ENCODE measurements at regions not wholly inside any gene's neighbourhood (a gene's known extent, or its start where the extent isn't known, plus 50 kb on each side); places are given as distances from the start of the nearest gene placed in this dataset.
"Not testable (repeated sequence)": the region's sequence is repeated elsewhere in the genome, so short reads cannot be mapped to it uniquely, and the experiment has no call there.

GRCh38 chr2:77652499-77652898 lies 130.3 kb upstream of the LRRTM4 start:
- Mint-ChIP-seq H3K36me3 (no peaks in the 10 kb centered on the region), H3K27ac (no peak overlapping the region), H3K4me3 (no peak overlapping the region), H3K4me1 (no peaks in the 10 kb centered on the region), H3K9me3 (ENCODE audit: low read depth) (peaks cover 6% of the 10 kb centered on the region), H3K27me3 (no peaks in the 10 kb centered on the region)
- DNase-seq (no peak), ATAC-seq (no peak)
- CTCF ChIA-PET = no interaction called here

GRCh38 chr2:77664491-77664890 lies 142.3 kb upstream of the LRRTM4 start:
- DNase-seq = no peak
- H3K27ac Mint-ChIP-seq = no peak overlapping the region
- H3K36me3 Mint-ChIP-seq = no peaks in the 10 kb centered on the region
- peaks cover 5% of the 10 kb centered on the region for H3K9me3 Mint-ChIP-seq (ENCODE audit: low read depth)
- no peak overlapping the region for H3K4me3 Mint-ChIP-seq
- no peaks in the 10 kb centered on the region for H3K27me3 Mint-ChIP-seq
- ATAC-seq = no peak
- no peaks in the 10 kb centered on the region for H3K4me1 Mint-ChIP-seq
- CTCF ChIA-PET = no interaction called here

GRCh38 chr2:77666251-77666980 lies 144.2 kb upstream of the LRRTM4 start:
- Mint-ChIP-seq H3K4me1 (no peaks in the 10 kb centered on the region), H3K36me3 (no peaks in the 10 kb centered on the region), H3K9me3 (ENCODE audit: low read depth) (peaks cover 3% of the 10 kb centered on the region), H3K27me3 (no peaks in the 10 kb centered on the region), H3K4me3 (no peak overlapping the region), H3K27ac (no peak overlapping the region)
- ATAC-seq (no peak), DNase-seq (no peak)
- CTCF ChIA-PET = no interaction called here

- DNase-seq; H3K4me1 Mint-ChIP-seq; H3K9me3 Mint-ChIP-seq (ENCODE audit: low read depth); H3K36me3 Mint-ChIP-seq; H3K4me3 Mint-ChIP-seq; H3K27me3 Mint-ChIP-seq; CTCF ChIA-PET; H3K27ac Mint-ChIP-seq; ATAC-seq: not testable (repeated sequence)
Observed at GRCh38 chr2:77684543-77685319, 162.6 kb upstream of the LRRTM4 start.

- CTCF ChIA-PET = no interaction called here
- H3K4me3 Mint-ChIP-seq = no peak overlapping the region
- H3K4me1 Mint-ChIP-seq = no peaks in the 10 kb centered on the region
- no peaks in the 10 kb centered on the region for H3K36me3 Mint-ChIP-seq
- H3K27ac Mint-ChIP-seq = no peak overlapping the region
- DNase-seq = no peak
- no peak for ATAC-seq
- no peaks in the 10 kb centered on the region for H3K9me3 Mint-ChIP-seq (ENCODE audit: low read depth)
- H3K27me3 Mint-ChIP-seq = no peaks in the 10 kb centered on the region
Observed at GRCh38 chr2:77712601-77713000, 190.4 kb upstream of the LRRTM4 start.

GRCh38 chr2:77713412-77713811 lies 191.2 kb upstream of the LRRTM4 start:
- CTCF ChIA-PET = no interaction called here
- H3K27ac Mint-ChIP-seq = no peak overlapping the region
- no peaks in the 10 kb centered on the region for H3K9me3 Mint-ChIP-seq (ENCODE audit: low read depth)
- DNase-seq = no peak
- no peak for ATAC-seq
- H3K4me1 Mint-ChIP-seq = no peaks in the 10 kb centered on the region
- no peak overlapping the region for H3K4me3 Mint-ChIP-seq
- no peaks in the 10 kb centered on the region for H3K27me3 Mint-ChIP-seq
- no peaks in the 10 kb centered on the region for H3K36me3 Mint-ChIP-seq

GRCh38 chr2:77720115-77720514 lies 197.9 kb upstream of the LRRTM4 start:
- CTCF ChIA-PET = no interaction called here
- ATAC-seq (no peak), DNase-seq (no peak)
- Mint-ChIP-seq H3K4me1 (no peaks in the 10 kb centered on the region), H3K36me3 (no peaks in the 10 kb centered on the region), H3K9me3 (ENCODE audit: low read depth) (peaks cover 9% of the 10 kb centered on the region), H3K4me3 (no peak overlapping the region), H3K27ac (no peak overlapping the region), H3K27me3 (no peaks in the 10 kb centered on the region)

GRCh38 chr2:77721593-77721992 lies 199.4 kb upstream of the LRRTM4 start:
- Mint-ChIP-seq H3K36me3 (no peaks in the 10 kb centered on the region), H3K27ac (no peak overlapping the region), H3K4me3 (no peak overlapping the region), H3K9me3 (ENCODE audit: low read depth) (peaks cover 9% of the 10 kb centered on the region), H3K4me1 (no peaks in the 10 kb centered on the region), H3K27me3 (no peaks in the 10 kb centered on the region)
- CTCF ChIA-PET = no interaction called here
- DNase-seq (no peak), ATAC-seq (no peak)

- Mint-ChIP-seq H3K9me3 (ENCODE audit: low read depth) (peaks cover 7% of the 10 kb centered on the region), H3K27ac (no peak overlapping the region), H3K27me3 (no peaks in the 10 kb centered on the region), H3K4me3 (no peak overlapping the region), H3K36me3 (no peaks in the 10 kb centered on the region), H3K4me1 (no peaks in the 10 kb centered on the region)
- no peak for ATAC-seq
- no peak for DNase-seq
- CTCF ChIA-PET = no interaction called here
Observed at GRCh38 chr2:77725045-77725444, 202.9 kb upstream of the LRRTM4 start.

GRCh38 chr2:77734662-77735340 lies 212.6 kb upstream of the LRRTM4 start:
- H3K4me3 Mint-ChIP-seq; ATAC-seq; H3K27ac Mint-ChIP-seq; DNase-seq; H3K4me1 Mint-ChIP-seq; H3K27me3 Mint-ChIP-seq; H3K36me3 Mint-ChIP-seq; CTCF ChIA-PET; H3K9me3 Mint-ChIP-seq (ENCODE audit: low read depth): not testable (repeated sequence)

- Mint-ChIP-seq H3K36me3 (no peaks in the 10 kb centered on the region), H3K27me3 (no peaks in the 10 kb centered on the region), H3K4me3 (no peak overlapping the region), H3K9me3 (ENCODE audit: low read depth) (peaks cover 4% of the 10 kb centered on the region), H3K27ac (no peak overlapping the region), H3K4me1 (no peaks in the 10 kb centered on the region)
- no peak for ATAC-seq
- CTCF ChIA-PET = no interaction called here
- DNase-seq = no peak
Observed at GRCh38 chr2:77737236-77737635, 215.1 kb upstream of the LRRTM4 start.

- no peak for ATAC-seq
- DNase-seq = no peak
- CTCF ChIA-PET = no interaction called here
- Mint-ChIP-seq H3K4me3 (no peak overlapping the region), H3K9me3 (ENCODE audit: low read depth) (peaks cover 10% of the 10 kb centered on the region), H3K27me3 (no peaks in the 10 kb centered on the region), H3K27ac (no peak overlapping the region), H3K4me1 (no peaks in the 10 kb centered on the region), H3K36me3 (no peaks in the 10 kb centered on the region)
Observed at GRCh38 chr2:77746780-77747179, 224.6 kb upstream of the LRRTM4 start.

- H3K9me3 Mint-ChIP-seq (ENCODE audit: low read depth) = peaks cover 10% of the 10 kb centered on the region
- H3K4me3 Mint-ChIP-seq, H3K4me1 Mint-ChIP-seq, H3K27me3 Mint-ChIP-seq, H3K27ac Mint-ChIP-seq, H3K36me3 Mint-ChIP-seq, CTCF ChIA-PET, DNase-seq, ATAC-seq: not testable (repeated sequence)
Observed at GRCh38 chr2:77753710-77754345, 231.7 kb upstream of the LRRTM4 start.
